ENCODE measurements at regions not wholly inside any gene's neighbourhood (a gene's known extent, or its start where the extent isn't known, plus 50 kb on each side); places are given as distances from the start of the nearest gene placed in this dataset.

DNA sequence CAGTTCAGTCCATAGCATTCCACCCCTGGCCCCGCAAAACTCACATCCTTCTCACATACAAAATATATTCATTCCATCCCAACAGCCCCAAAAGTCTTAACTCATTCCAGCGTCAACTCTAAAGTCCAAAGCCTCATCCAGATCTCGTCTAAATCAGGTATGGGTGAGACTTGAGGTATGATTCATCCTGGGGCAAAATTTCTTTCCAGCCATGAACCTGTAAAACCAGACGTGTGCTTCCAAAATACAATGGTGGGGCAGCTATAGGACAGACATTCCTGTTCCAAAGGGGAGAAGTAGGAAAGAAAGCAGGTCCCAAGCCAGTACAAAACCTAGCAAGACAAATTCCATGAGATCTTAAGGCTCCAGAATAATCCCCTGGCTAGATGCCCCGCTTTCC lies 76.9 kb downstream of the CLDN34 start:
- no peak for TF ChIP-seq CTCF (IDR thresholded peaks at IDR 0.05)
- no peak for TF ChIP-seq ZFX (IDR thresholded peaks at IDR 0.05; ENCODE audit: borderline replicate concordance)

All from 22Rv1 (cell line).